ENCODE measurements at regions not wholly inside any gene's neighbourhood (a gene's known extent, or its start where the extent isn't known, plus 50 kb on each side); places are given as distances from the start of the nearest gene placed in this dataset.

DNA sequence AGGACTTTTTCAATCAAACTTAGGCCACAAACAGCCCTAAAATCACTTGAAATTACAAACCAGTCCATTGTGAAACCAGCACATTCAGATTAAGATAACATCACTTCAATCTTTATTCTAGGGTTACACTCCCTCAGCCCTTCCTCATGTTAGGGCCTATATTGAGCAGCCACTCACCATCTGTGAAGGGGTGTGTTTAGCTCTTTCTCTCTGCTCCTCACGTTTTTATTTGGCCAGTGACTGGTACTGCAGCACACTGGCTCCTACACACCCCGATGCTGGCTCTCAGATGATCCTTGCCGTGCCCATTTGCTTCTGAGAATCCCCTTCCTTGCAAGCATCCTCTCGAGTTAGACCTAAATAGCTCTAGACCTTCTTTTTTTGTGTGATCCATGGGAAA lies 604.5 kb downstream of the INHBA start:
- TF ChIP-seq, protein P1, sequence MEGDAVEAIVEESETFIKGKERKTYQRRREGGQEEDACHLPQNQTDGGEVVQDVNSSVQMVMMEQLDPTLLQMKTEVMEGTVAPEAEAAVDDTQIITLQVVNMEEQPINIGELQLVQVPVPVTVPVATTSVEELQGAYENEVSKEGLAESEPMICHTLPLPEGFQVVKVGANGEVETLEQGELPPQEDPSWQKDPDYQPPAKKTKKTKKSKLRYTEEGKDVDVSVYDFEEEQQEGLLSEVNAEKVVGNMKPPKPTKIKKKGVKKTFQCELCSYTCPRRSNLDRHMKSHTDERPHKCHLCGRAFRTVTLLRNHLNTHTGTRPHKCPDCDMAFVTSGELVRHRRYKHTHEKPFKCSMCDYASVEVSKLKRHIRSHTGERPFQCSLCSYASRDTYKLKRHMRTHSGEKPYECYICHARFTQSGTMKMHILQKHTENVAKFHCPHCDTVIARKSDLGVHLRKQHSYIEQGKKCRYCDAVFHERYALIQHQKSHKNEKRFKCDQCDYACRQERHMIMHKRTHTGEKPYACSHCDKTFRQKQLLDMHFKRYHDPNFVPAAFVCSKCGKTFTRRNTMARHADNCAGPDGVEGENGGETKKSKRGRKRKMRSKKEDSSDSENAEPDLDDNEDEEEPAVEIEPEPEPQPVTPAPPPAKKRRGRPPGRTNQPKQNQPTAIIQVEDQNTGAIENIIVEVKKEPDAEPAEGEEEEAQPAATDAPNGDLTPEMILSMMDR (IDR thresholded peaks at IDR 0.05 in 8 of 11, conservative IDR thresholded peaks at IDR 0.05 in 3 of 11) = no peak
- TF ChIP-seq POLR2A (IDR thresholded peaks at IDR 0.05) (no peak), POLR2AphosphoS5 (IDR thresholded peaks at IDR 0.05) (no peak)
